IPS-18a (cell line): ENCODE measurements at regions not wholly inside any gene's neighbourhood (a gene's known extent, or its start where the extent isn't known, plus 50 kb on each side); places are given as distances from the start of the nearest gene placed in this dataset.
"Not testable (repeated sequence)": the region's sequence is repeated elsewhere in the genome, so short reads cannot be mapped to it uniquely, and the experiment has no call there.

Experiments
- H3K27ac ChIP-seq: one replicate; pipeline ENCODE4 v1.5.1; 2013; ENCODE audit warnings: low read length
- H3K27me3 ChIP-seq: one replicate; pipeline ENCODE4 v1.6.1; 2013; ENCODE audit warnings: mild to moderate bottlenecking, low read length; ENCODE audit not compliant: control insufficient read depth, insufficient read depth
- H3K36me3 ChIP-seq: one replicate; pipeline ENCODE4 v1.6.1; 2013; ENCODE audit warnings: low read depth, low read length; ENCODE audit not compliant: control insufficient read depth
- H3K4me1 ChIP-seq: one replicate; pipeline ENCODE4 v1.6.1; 2013; ENCODE audit warnings: low read depth, low read length; ENCODE audit not compliant: control insufficient read depth
- H3K4me3 ChIP-seq: one replicate; pipeline ENCODE4 v1.5.1; 2013; ENCODE audit warnings: low read length
- H3K9ac ChIP-seq: one replicate; pipeline ENCODE4 v1.6.1; 2013; ENCODE audit warnings: mild to moderate bottlenecking, low read length, moderate library complexity
- H3K9me3 ChIP-seq: one replicate; pipeline ENCODE4 v1.6.1; 2013; ENCODE audit warnings: low read depth, low read length; ENCODE audit not compliant: control insufficient read depth

GRCh38 chr11:123361110-123361509 lies 69.0 kb upstream of the GRAMD1B start:
- peaks cover 54% of the 10 kb centered on the region for H3K27me3 ChIP-seq
- no peaks in the 10 kb centered on the region for H3K9me3 ChIP-seq
- no peak overlapping the region for H3K9ac ChIP-seq
- no peak overlapping the region for H3K27ac ChIP-seq
- H3K4me3 ChIP-seq = no peak overlapping the region
- peaks cover 15% of the 10 kb centered on the region for H3K4me1 ChIP-seq
- no peaks in the 10 kb centered on the region for H3K36me3 ChIP-seq

GRCh38 chr11:123360267-123360936 lies 69.7 kb upstream of the GRAMD1B start:
- H3K9ac ChIP-seq = no peak overlapping the region
- H3K36me3 ChIP-seq = no peaks in the 10 kb centered on the region
- peaks cover 54% of the 10 kb centered on the region for H3K27me3 ChIP-seq
- H3K4me1 ChIP-seq = peaks cover 8% of the 10 kb centered on the region
- no peak overlapping the region for H3K4me3 ChIP-seq
- H3K9me3 ChIP-seq = no peaks in the 10 kb centered on the region
- H3K27ac ChIP-seq = no peak overlapping the region

GRCh38 chr11:123357990-123358827 lies 71.9 kb upstream of the GRAMD1B start:
- no peaks in the 10 kb centered on the region for H3K9me3 ChIP-seq
- peaks cover 54% of the 10 kb centered on the region for H3K27me3 ChIP-seq
- no peaks in the 10 kb centered on the region for H3K36me3 ChIP-seq
- peaks cover 7% of the 10 kb centered on the region for H3K4me1 ChIP-seq
- peak overlapping the region; percentile 89 for H3K4me3 ChIP-seq
- peak overlapping the region; percentile 41 for H3K9ac ChIP-seq
- H3K27ac ChIP-seq = no peak overlapping the region

- Histone ChIP-seq H3K4me3 (peak overlapping the region; percentile 89), H3K36me3 (no peaks in the 10 kb centered on the region), H3K9ac (peak overlapping the region; percentile 41), H3K27me3 (peaks cover 54% of the 10 kb centered on the region), H3K27ac (no peak overlapping the region), H3K4me1 (peaks cover 7% of the 10 kb centered on the region), H3K9me3 (no peaks in the 10 kb centered on the region)
Observed at GRCh38 chr11:123357353-123357989, 72.6 kb upstream of the GRAMD1B start.

GRCh38 chr11:123356539-123356938 lies 73.5 kb upstream of the GRAMD1B start:
- Histone ChIP-seq H3K36me3 (no peaks in the 10 kb centered on the region), H3K9me3 (no peaks in the 10 kb centered on the region), H3K27me3 (peaks cover 53% of the 10 kb centered on the region), H3K9ac (no peak overlapping the region), H3K4me3 (no peak overlapping the region), H3K27ac (no peak overlapping the region), H3K4me1 (peaks cover 9% of the 10 kb centered on the region)

GRCh38 chr11:123354371-123354975 lies 75.6 kb upstream of the GRAMD1B start:
- Histone ChIP-seq H3K27ac (no peak overlapping the region), H3K27me3 (peaks cover 33% of the 10 kb centered on the region), H3K36me3 (no peaks in the 10 kb centered on the region), H3K9me3 (no peaks in the 10 kb centered on the region), H3K4me3 (no peak overlapping the region), H3K4me1 (peaks cover 17% of the 10 kb centered on the region), H3K9ac (no peak overlapping the region)

- no peak overlapping the region for H3K27ac ChIP-seq
Observed at GRCh38 chr11:123351375-123351774, 78.7 kb upstream of the GRAMD1B start.

GRCh38 chr11:123349382-123349781 lies 80.7 kb upstream of the GRAMD1B start:
- H3K4me3 ChIP-seq = no peak overlapping the region
- no peaks in the 10 kb centered on the region for H3K9me3 ChIP-seq
- no peak overlapping the region for H3K27ac ChIP-seq
- no peaks in the 10 kb centered on the region for H3K27me3 ChIP-seq
- H3K9ac ChIP-seq = no peak overlapping the region
- no peaks in the 10 kb centered on the region for H3K36me3 ChIP-seq
- H3K4me1 ChIP-seq = peaks cover 10% of the 10 kb centered on the region

More at GRCh38 chr11:123351375-123351774, 78.7 kb upstream of the GRAMD1B start:
- H3K4me1 ChIP-seq = peaks cover 10% of the 10 kb centered on the region
- no peaks in the 10 kb centered on the region for H3K36me3 ChIP-seq
- H3K9me3 ChIP-seq = no peaks in the 10 kb centered on the region
- no peak overlapping the region for H3K9ac ChIP-seq
- no peak overlapping the region for H3K4me3 ChIP-seq
- peaks cover 2% of the 10 kb centered on the region for H3K27me3 ChIP-seq

GRCh38 chr11:123344790-123345357 lies 85.2 kb upstream of the GRAMD1B start:
- H3K27ac ChIP-seq = no peak overlapping the region

GRCh38 chr11:123344188-123344587 lies 85.9 kb upstream of the GRAMD1B start:
- not testable (repeated sequence) for H3K9ac ChIP-seq, H3K4me3 ChIP-seq, H3K27ac ChIP-seq, H3K27me3 ChIP-seq, H3K4me1 ChIP-seq, H3K9me3 ChIP-seq, H3K36me3 ChIP-seq

More at GRCh38 chr11:123344790-123345357, 85.2 kb upstream of the GRAMD1B start:
- Histone ChIP-seq H3K4me1 (no peaks in the 10 kb centered on the region), H3K27me3 (no peaks in the 10 kb centered on the region), H3K4me3 (no peak overlapping the region), H3K9me3 (no peaks in the 10 kb centered on the region), H3K36me3 (no peaks in the 10 kb centered on the region), H3K9ac (no peak overlapping the region)
